ENCODE measurements at regions not wholly inside any gene's neighbourhood (a gene's known extent, or its start where the extent isn't known, plus 50 kb on each side); places are given as distances from the start of the nearest gene placed in this dataset.
A peak's percentile ranks its signal among the peaks of the same experiment; 100 is the strongest.
"Not testable (repeated sequence)": the region's sequence is repeated elsewhere in the genome, so short reads cannot be mapped to it uniquely, and the experiment has no call there.

GRCh38 chr4:81786063-81786763 lies 314.5 kb upstream of the RASGEF1B start:
- Histone ChIP-seq H3K9me3 (replicated peaks in 1 of 3) (no peaks in the 10 kb centered on the region), H3K36me3 (replicated peaks in 1 of 2) (no peaks in the 10 kb centered on the region), H3K4me1 (replicated peaks in 1 of 2) (peaks cover 0 to 13% of the 10 kb centered on the region in 2 donors), H3K4me3 (no peak overlapping the region), H3K27ac (no peak overlapping the region), H3K27me3 (no peaks in the 10 kb centered on the region)
- no peak for TF ChIP-seq POLR2A (IDR thresholded peaks at IDR 0.05)
- TF ChIP-seq CTCF (IDR thresholded peaks at IDR 0.05), result no peak
- peak in 6 of 7 donors; percentile 22 to 69 (median 44) for DNase-seq
- intact Hi-C loops (cut with DNase I), result no loop called here
- WGBS, 4 donors, result 23 to 42% (median 31%) methylated on average over 4 of the region's 4 CpGs

GRCh38 chr4:81785338-81785737 lies 313.6 kb upstream of the RASGEF1B start:
- Histone ChIP-seq H3K9me3 (replicated peaks in 1 of 3) (no peaks in the 10 kb centered on the region), H3K4me3 (no peak overlapping the region), H3K4me1 (replicated peaks in 1 of 2) (peaks cover 0 to 13% of the 10 kb centered on the region in 2 donors), H3K27ac (no peak overlapping the region), H3K36me3 (replicated peaks in 1 of 2) (no peaks in the 10 kb centered on the region), H3K27me3 (no peaks in the 10 kb centered on the region)
- no peak for DNase-seq
- TF ChIP-seq CTCF (IDR thresholded peaks at IDR 0.05) (no peak), POLR2A (IDR thresholded peaks at IDR 0.05) (no peak)
- whole genome bisulfite sequencing, 4 donors, result 96 to 98% (median 97%) methylated on average over 4 of the region's 4 CpGs
- intact Hi-C loops (cut with DNase I), result no loop called here

- no peak for TF ChIP-seq CTCF (IDR thresholded peaks at IDR 0.05)
- no peak for TF ChIP-seq POLR2A (IDR thresholded peaks at IDR 0.05)
- H3K27me3 ChIP-seq, result no peaks in the 10 kb centered on the region
- intact Hi-C loops (cut with DNase I), result no loop called here
- WGBS, 4 donors, result 82 to 92% (median 88%) methylated on average over 2 of the region's 2 CpGs
- no peaks in the 10 kb centered on the region for H3K36me3 ChIP-seq (replicated peaks in 1 of 2)
- no peak for DNase-seq
- no peaks in the 10 kb centered on the region for H3K9me3 ChIP-seq (replicated peaks in 1 of 3)
- H3K27ac ChIP-seq, result no peak overlapping the region
- H3K4me1 ChIP-seq (replicated peaks in 1 of 2), result peaks cover 0 to 13% of the 10 kb centered on the region in 2 donors
- H3K4me3 ChIP-seq, result no peak overlapping the region
Observed at GRCh38 chr4:81783558-81783957, 311.9 kb upstream of the RASGEF1B start.

GRCh38 chr4:81781799-81782198 lies 310.1 kb upstream of the RASGEF1B start:
- no peaks in the 10 kb centered on the region for H3K9me3 ChIP-seq (replicated peaks in 1 of 3)
- no peak for DNase-seq
- H3K27me3 ChIP-seq, result no peaks in the 10 kb centered on the region
- no peak overlapping the region for H3K4me3 ChIP-seq
- no peak overlapping the region for H3K27ac ChIP-seq
- H3K36me3 ChIP-seq (replicated peaks in 1 of 2), result no peaks in the 10 kb centered on the region
- intact Hi-C loops (cut with DNase I), result no loop called here
- H3K4me1 ChIP-seq (replicated peaks in 1 of 2), result peaks cover 0 to 10% of the 10 kb centered on the region in 2 donors
- 62 to 76% (median 65%) methylated on average over 2 of the region's 2 CpGs for WGBS, 4 donors
- no peak for TF ChIP-seq POLR2A (IDR thresholded peaks at IDR 0.05)
- no peak for TF ChIP-seq CTCF (IDR thresholded peaks at IDR 0.05)

GRCh38 chr4:81777718-81778117 lies 306.0 kb upstream of the RASGEF1B start:
- H3K27ac ChIP-seq; H3K36me3 ChIP-seq (replicated peaks in 1 of 2); H3K27me3 ChIP-seq; H3K9me3 ChIP-seq (replicated peaks in 1 of 3); DNase-seq; intact Hi-C loops (cut with DNase I); H3K4me3 ChIP-seq; H3K4me1 ChIP-seq (replicated peaks in 1 of 2): not testable (repeated sequence)
- WGBS, 4 donors, result 73 to 83% (median 77%) methylated on average over 3 of the region's 3 CpGs
